Right cardiac atrium (tissue), 5 donors: ENCODE measurements at regions not wholly inside any gene's neighbourhood (a gene's known extent, or its start where the extent isn't known, plus 50 kb on each side); places are given as distances from the start of the nearest gene placed in this dataset.
"Not testable (repeated sequence)": the region's sequence is repeated elsewhere in the genome, so short reads cannot be mapped to it uniquely, and the experiment has no call there.

Experiments used
- ATAC-seq, 2 donors: fragments of 200-7000 bp; cut with Tn5 transposase; one replicate each; pipeline versions ENCODE4 v1.8.0 to v1.9.1; 2020; ENCODE audit warnings: moderate library complexity in 2 of 2, mild to moderate bottlenecking in 1 of 2
- DNase-seq, 3 donors: peaks; one replicate each; pipeline ENCODE4 v3.0.0-alpha.2; 2020
- H3K27ac ChIP-seq: one replicate; pipeline ENCODE4 v1.5.1; 2013; ENCODE audit warnings: mild to moderate bottlenecking, low read length, control low read depth, moderate library complexity
- H3K27me3 ChIP-seq: one replicate; pipeline ENCODE4 v1.6.1; 2013; ENCODE audit not compliant: control insufficient read depth, insufficient read depth
- H3K4me1 ChIP-seq: one replicate; pipeline ENCODE4 v1.6.1; 2013; ENCODE audit warnings: low read length; ENCODE audit not compliant: control insufficient read depth, insufficient read depth
- H3K4me3 ChIP-seq: one replicate; pipeline ENCODE4 v1.5.1; 2013; ENCODE audit warnings: low read length, control low read depth
- H3K9me3 ChIP-seq: one replicate; pipeline ENCODE4 v1.6.1; 2013; ENCODE audit warnings: low read length; ENCODE audit not compliant: control insufficient read depth
- WGBS: extraction: QIAGEN DNeasy Blood & Tissue Kit; methylation state at CpG from one replicate; pipeline ENCODE4 v1.1.7; 2013; 5-methylcytosine and 5-hydroxymethylcytosine counted together
- intact Hi-C, 4 donors: fragments of 100-400 bp; cut with DNase I; formaldehyde crosslinking; loops; one replicate each; pipeline versions ENCODE4 v1.11.0 to v1.14.0; 2022 to 2023
- donor health status: healthy with polysubstance abuse.
- donor health status: DM: no; HTN: yes; CAD: no.
- donor health status: DM: no; HTN: no; CAD: no.
- donor health status: DM: no; HTN: yes; CAD: no; lungs with severe emphysema.
- donor health status: DM: yes; HTN: yes; CAD: no.

DNA sequence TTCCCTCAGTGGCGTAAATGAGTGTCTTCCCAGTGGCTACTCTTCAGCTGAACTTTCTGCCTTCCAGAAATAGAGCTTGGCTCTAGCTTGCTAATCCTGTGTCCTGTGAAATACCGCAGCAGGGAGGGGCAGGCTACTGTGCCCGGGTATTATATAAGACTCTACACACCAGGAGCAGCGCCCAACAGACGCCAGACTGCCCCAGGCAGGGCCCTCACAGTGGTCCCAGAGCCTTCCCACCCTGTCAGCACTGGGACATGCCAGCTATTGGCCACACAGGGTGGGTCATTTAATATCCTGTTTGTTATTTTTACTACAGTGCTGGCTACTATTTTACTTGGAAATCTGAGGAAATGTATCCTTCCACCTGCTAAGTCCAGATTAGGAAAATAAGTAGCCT lies 121.0 kb downstream of the FEM1C start:
- Histone ChIP-seq H3K9me3 (no peaks in the 10 kb centered on the region), H3K27ac (peak overlapping the region; percentile 91), H3K4me3 (no peak overlapping the region), H3K27me3 (no peaks in the 10 kb centered on the region), H3K4me1 (peaks cover 10% of the 10 kb centered on the region)
- WGBS: 10% methylated on average over 5 of the region's 5 CpGs
- peak; percentile 73 to 89 (median 86) for DNase-seq
- peak; percentile 97 to 98 for ATAC-seq
- intact Hi-C loops: loop anchor here in 1 of 4 donors (10.0 kb wide), 1 partner anchor 121 kb away; the partner anchor contains the start of gene FEM1C

DNA sequence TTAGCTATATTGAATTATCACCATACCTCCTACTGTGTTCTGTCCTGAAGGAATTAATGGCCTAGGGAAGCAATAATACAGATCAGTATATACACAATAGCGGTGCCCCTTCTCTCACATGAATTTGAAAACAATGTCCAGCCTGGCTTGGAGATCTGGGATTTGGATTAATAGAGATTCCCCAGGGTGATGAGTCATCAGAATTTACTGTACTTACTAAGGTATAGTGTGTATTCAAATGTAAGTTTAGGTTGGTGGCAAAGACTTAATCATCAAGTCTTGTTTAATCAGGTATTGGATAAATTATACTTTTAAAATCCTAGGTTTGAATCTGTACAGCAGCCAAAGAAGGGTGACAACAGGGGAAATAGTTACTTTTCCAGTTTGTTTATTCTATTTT lies 121.5 kb downstream of the FEM1C start:
- ATAC-seq: no peak
- 72% methylated on average over 1 of the region's 1 CpG for WGBS
- intact Hi-C loops: loop anchor here in 1 of 4 donors (10.0 kb wide), 1 partner anchor 122 kb away; the partner anchor contains the start of gene FEM1C
- peak overlapping the region; percentile 93 for H3K27ac ChIP-seq
- H3K9me3 ChIP-seq: no peaks in the 10 kb centered on the region
- H3K27me3 ChIP-seq: no peaks in the 10 kb centered on the region
- no peak overlapping the region for H3K4me3 ChIP-seq
- peaks cover 10% of the 10 kb centered on the region for H3K4me1 ChIP-seq
- DNase-seq: no peak

DNA sequence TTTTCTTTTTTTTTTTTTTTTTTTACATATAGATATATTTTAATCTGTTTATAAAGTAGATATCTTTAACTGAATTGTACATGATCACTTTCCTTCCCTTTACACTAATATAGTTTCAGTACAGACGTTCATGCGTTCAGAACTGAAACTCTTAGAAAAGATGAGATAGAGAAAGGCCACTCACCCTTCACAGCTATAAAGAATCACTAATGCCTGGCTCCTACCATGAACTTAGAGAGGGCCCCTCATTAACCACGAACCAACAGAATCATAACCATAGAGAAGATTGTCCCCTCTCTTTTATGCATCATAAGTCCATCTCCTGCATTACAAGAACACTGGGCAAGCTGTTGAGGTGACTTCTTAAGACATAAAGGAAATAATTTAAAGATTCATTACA lies 123.8 kb downstream of the FEM1C start:
- not testable (repeated sequence) for DNase-seq, H3K4me1 ChIP-seq, H3K27ac ChIP-seq, H3K9me3 ChIP-seq, ATAC-seq, H3K4me3 ChIP-seq, H3K27me3 ChIP-seq
- intact Hi-C loops: loop anchor here in 1 of 4 donors (10.0 kb wide), 1 partner anchor 124 kb away; the partner anchor contains the start of gene FEM1C
- WGBS: no CpG with 5 or more reads among the region's 3 CpGs

DNA sequence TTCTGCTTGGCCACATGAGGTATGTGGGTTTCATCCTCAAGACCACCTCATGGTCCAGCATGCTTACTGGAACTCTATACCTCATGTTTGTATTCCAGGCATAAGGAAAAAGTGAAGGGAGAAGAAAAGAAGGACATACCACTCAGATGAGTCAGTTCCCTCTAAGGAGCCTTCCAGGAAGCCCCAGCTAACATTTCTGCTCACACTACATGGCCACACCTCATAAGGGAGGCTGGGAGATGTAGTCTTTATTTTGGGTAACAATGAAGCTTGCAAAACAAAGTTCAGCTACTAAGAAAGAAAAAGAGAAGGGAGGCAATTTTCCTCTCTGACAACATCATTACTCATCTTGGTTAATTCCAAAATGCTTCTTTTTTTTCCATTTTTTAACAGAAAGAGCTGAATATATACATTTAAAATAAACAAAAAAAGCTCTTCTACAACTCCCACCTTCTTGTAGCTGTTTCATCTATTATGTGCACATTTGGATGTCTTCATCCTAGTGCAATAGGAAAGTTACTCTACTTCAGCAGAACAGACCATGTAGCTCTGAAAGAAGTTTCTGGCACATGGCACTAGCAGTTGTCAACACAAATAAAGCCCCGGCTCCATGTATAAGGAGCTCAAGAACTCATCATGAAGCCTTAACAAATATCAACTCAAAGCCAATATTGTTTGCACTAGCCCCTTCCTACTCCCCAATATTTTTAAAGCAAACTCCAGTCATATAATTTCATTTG lies 123.6 kb upstream of the CCDC112 start:
- H3K27ac ChIP-seq: no peak overlapping the region
- DNase-seq: no peak
- intact Hi-C loops: loop anchor here in 1 of 4 donors (10.0 kb wide), 1 partner anchor 125 kb away; the partner anchor contains the start of gene FEM1C
- 46% methylated on average over 1 of the region's 1 CpG for WGBS
- ATAC-seq: peak; percentile 35 to 75
- no peak overlapping the region for H3K4me3 ChIP-seq
- H3K27me3 ChIP-seq: no peaks in the 10 kb centered on the region
- no peaks in the 10 kb centered on the region for H3K9me3 ChIP-seq
- peaks cover 6% of the 10 kb centered on the region for H3K4me1 ChIP-seq

DNA sequence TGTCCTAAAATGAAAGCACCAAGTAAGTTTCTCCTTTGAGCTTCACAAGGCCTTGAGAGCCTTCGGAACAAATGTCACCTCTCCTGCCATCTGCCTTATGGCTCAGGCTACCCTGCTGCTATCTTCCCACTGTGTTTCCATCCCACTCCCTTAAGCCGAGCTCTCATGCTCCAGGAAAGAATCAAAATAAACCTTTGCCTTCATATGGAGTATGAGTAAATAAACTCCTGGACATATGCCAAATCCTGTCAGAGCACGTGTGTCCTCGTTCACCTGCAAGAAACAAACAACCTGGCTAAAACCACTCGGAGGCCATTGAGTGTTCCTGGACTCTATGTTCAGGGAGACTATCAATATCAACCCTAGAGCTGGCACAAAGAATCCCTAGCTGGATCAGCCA lies 122.3 kb upstream of the CCDC112 start:
- no peaks in the 10 kb centered on the region for H3K9me3 ChIP-seq
- H3K4me3 ChIP-seq: no peak overlapping the region
- H3K4me1 ChIP-seq: peaks cover 6% of the 10 kb centered on the region
- H3K27ac ChIP-seq: no peak overlapping the region
- DNase-seq: no peak
- intact Hi-C loops: no loop called here
- 86% methylated on average over 5 of the region's 5 CpGs for WGBS
- ATAC-seq: no peak
- no peaks in the 10 kb centered on the region for H3K27me3 ChIP-seq

DNA sequence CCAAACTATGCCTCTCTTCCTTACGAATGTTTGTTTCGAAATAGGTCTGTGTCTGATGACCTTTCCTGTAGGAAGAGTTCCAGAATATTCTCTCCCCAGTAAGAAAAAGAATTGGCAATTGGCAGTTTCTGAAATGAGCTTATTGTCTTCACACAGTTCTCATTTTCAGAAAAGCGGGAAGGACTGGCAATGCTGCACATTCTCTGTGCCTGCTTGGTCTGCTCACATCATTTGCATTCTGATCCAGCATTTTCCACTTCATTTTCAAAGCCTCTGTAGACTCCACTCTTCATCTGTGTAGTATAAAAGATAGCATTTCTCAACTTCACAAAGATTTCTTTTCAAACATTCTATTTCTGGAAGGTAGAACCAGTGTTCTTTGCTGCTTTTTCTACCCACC lies 120.6 kb upstream of the CCDC112 start:
- H3K27ac ChIP-seq: no peak overlapping the region
- no peak overlapping the region for H3K4me3 ChIP-seq
- 65% methylated on average over 3 of the region's 3 CpGs for WGBS
- H3K27me3 ChIP-seq: no peaks in the 10 kb centered on the region
- peaks cover 3% of the 10 kb centered on the region for H3K4me1 ChIP-seq
- intact Hi-C loops: no loop called here
- H3K9me3 ChIP-seq: no peaks in the 10 kb centered on the region
- ATAC-seq (no peak), DNase-seq (no peak)

DNA sequence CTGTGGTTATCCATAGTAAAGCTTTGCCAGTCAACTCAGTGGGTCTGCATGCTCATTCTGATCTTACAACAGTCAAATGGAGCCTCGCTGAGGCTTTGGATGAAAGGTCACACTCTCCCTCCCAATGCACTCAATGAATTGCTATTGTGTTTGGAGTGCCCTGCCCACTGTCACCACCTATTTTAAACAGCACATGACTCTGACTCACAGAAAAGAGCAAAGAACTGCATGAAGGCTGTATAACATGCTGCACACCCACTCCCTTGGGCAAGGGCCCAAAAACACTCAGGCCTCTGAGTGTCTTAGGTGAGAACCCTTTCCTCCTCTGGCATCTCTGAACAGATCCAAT lies 118.7 kb upstream of the CCDC112 start:
- WGBS: 40% methylated on average over 1 of the region's 1 CpG
- H3K9me3 ChIP-seq: no peaks in the 10 kb centered on the region
- H3K27ac ChIP-seq: no peak overlapping the region
- H3K27me3 ChIP-seq: no peaks in the 10 kb centered on the region
- DNase-seq (peak in 1 of 3 donors; percentile 50), ATAC-seq (peak; percentile 76 to 89)
- H3K4me1 ChIP-seq: peaks cover 3% of the 10 kb centered on the region
- intact Hi-C loops: no loop called here
- no peak overlapping the region for H3K4me3 ChIP-seq

DNA sequence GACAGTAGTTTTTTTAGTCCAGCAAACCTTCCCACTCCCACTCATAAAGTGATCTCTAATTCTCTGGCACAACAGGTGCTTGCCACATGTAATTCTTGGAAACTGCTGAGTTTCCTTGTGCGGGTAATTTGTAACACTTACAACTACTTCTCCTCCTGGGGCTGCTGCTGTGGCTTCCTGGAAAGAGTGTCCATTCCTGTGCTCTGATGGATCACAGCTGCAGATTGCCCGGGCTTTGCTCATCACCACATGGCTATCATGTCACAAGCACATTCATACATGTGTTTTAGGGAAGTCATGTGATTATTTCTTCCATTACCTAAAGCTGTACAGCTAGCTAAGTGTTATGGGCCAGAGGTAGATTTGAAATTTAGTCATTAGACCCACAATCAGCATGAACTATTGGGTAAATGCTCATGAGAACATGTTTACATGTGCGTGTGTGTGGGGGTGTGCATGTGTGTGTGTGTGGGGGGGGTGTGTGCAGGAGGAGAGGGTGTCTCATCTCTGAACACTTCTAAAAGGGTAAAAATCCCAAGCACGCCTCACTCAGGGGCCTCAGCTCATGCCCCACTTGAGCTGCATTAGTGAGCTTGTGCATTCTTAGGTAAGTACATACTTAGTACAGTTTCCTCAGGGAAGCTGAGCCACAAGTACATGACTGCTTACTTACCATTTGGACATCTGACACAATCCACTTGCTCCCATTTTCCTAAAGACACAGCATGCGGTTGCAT lies 118.1 kb upstream of the CCDC112 start:
- no peak for DNase-seq
- H3K4me1 ChIP-seq: no peaks in the 10 kb centered on the region

DNA sequence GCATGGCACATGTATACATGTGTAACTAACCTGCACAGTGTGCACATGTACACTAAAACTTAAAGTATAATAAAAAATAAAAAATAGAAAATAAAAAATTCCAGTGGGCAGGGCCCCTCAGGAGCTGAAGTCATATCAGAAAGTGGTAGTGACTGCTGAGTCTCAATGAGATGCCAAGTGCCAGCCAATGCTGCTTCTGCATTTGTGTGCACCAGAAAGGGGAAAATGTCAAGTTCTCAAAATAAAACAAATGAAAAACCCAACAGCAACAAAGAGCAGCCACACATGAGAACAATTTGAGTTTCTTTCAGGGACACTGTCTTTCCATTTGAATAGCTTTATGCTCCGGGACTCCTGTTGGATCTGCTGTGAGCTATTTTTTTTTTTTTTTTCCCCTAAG lies 117.2 kb upstream of the CCDC112 start:
- Histone ChIP-seq H3K9me3 (no peaks in the 10 kb centered on the region), H3K27me3 (no peaks in the 10 kb centered on the region), H3K4me1 (no peaks in the 10 kb centered on the region), H3K4me3 (no peak overlapping the region), H3K27ac (no peak overlapping the region)
- 87% methylated on average over 1 of the region's 1 CpG for WGBS
- no peak for ATAC-seq
- intact Hi-C loops: no loop called here
- no peak for DNase-seq

More for the DNA sequence above, 118.1 kb upstream of the CCDC112 start:
- H3K27me3 ChIP-seq: no peaks in the 10 kb centered on the region
- ATAC-seq: peak; percentile 10 to 50
- WGBS: 76% methylated on average over 5 of the region's 5 CpGs
- no peak overlapping the region for H3K4me3 ChIP-seq
- H3K9me3 ChIP-seq: no peaks in the 10 kb centered on the region
- no peak overlapping the region for H3K27ac ChIP-seq
- intact Hi-C loops: no loop called here

DNA sequence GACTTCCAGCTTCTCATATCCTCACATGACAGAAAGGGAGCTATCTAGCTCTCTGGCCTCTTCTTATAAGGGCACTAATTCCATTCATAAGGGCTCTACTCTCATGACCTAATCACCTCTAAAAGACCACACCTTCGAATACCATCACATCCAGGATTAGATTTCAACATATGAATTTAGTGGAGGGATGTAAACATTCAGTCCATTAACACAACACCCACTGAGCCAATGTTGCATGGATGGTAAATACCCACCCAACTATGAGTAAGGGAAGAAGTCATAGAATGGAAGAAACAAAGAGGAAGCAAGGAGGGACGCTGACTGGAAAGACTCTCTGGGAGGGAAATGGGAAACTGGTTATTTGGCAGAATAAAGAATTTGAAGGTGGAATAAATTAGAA lies 112.6 kb upstream of the CCDC112 start:
- no peaks in the 10 kb centered on the region for H3K4me1 ChIP-seq
- H3K4me3 ChIP-seq: no peak overlapping the region
- H3K27ac ChIP-seq: no peak overlapping the region
- no peak for ATAC-seq
- H3K27me3 ChIP-seq: no peaks in the 10 kb centered on the region
- no peaks in the 10 kb centered on the region for H3K9me3 ChIP-seq
- WGBS: 88% methylated on average over 2 of the region's 2 CpGs
- intact Hi-C loops: no loop called here
- no peak for DNase-seq

DNA sequence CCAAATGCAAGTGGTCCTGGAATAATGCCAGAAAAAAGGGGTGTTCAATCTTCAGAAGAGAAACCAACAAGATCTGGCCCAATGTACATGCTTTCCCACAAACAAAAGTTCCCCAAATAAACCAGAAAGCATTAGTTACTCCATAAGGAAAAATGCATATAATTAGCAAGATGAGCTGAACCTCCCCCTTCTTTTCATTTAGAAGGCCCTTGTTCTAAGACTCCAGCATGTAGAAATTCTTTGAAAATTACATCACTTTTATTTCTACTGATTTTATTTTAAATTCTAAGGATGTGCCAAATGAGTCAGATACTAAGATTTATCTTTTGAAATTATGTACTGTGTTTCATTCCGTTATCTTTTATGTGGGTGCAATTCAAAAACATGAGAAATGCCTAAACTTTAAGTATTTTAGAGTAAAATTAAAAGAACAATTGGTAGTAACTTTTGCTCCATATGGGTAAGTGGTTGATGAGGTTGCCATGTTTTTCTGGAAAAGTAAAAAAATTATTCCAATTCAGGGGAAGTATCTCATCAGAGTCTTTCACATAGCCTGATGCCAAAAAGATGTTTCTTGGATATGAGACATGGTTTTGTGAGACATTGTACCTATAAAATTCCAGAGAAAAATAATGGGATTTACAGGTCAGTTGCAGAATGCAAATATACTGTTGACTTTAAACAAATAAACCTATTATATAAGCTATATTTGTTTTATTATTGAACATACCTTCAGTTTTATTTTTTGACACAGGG lies 106.5 kb upstream of the CCDC112 start:
- WGBS: 53% methylated on average over 1 of the region's 1 CpG
- Histone ChIP-seq H3K27ac (no peak overlapping the region), H3K9me3 (no peaks in the 10 kb centered on the region), H3K27me3 (no peaks in the 10 kb centered on the region), H3K4me3 (no peak overlapping the region), H3K4me1 (peaks cover 2% of the 10 kb centered on the region)
- intact Hi-C loops: no loop called here
- DNase-seq (no peak), ATAC-seq (peak in 1 of 2 donors; percentile 45)
